ENCODE measurements at regions not wholly inside any gene's neighbourhood (a gene's known extent, or its start where the extent isn't known, plus 50 kb on each side); places are given as distances from the start of the nearest gene placed in this dataset.

GRCh38 chr2:82539280-82539621, 1919.8 kb downstream of the SUCLG1 start:
- H3K9me3 ChIP-seq (replicated peaks; ENCODE audit: control insufficient read depth, insufficient read depth, low read depth, low read length), result no peaks in the 10 kb centered on the region; the same call in 1 of the 2 replicates
- H3K4me1 ChIP-seq (replicated peaks in 1 of 2; ENCODE audit: control insufficient read depth in 2 of 2, insufficient read depth in 2 of 2, low read length in 2 of 2), result no peaks in the 10 kb centered on the region
- no peaks in the 10 kb centered on the region for H3K27me3 ChIP-seq (ENCODE audit: control insufficient read depth in 2 of 2, insufficient read depth in 2 of 2, low read length in 2 of 2)
- FAIRE-seq, result no peak
- no peak overlapping the region for H3K4me2 ChIP-seq (ENCODE audit: insufficient read depth, low read length)
- no TSS peak for BruUV-seq (replicated peaks)
- H3K9me1 ChIP-seq (ENCODE audit: control insufficient read depth, insufficient read depth, low read length), result no peaks in the 10 kb centered on the region
- ChIA-PET POLR2A (no interaction called here), CTCF (ENCODE audit: low intra/inter-chr PET ratio) (no interaction called here)
- intact Hi-C loops (cut with micrococcal nuclease), result no loop called here
- DNase-seq (ENCODE audit: extremely low read depth in 1 of 4, low spot score in 3 of 4), result peak in 1 of 4 experiments; percentile 20
- no peak overlapping the region for H3K9ac ChIP-seq (ENCODE audit: insufficient read depth in 1 of 2, low read depth in 2 of 2, low read length in 2 of 2)
- no peaks in the 10 kb centered on the region for H3K36me3 ChIP-seq (ENCODE audit: control insufficient read depth, insufficient read depth, low read length)
- 0% methylated on average over 3 of the region's 3 CpGs for WGBS (ENCODE audit: insufficient coverage, low coverage, missing lambda C conversion rate)
- ATAC-seq, result no peak
- in situ Hi-C loops (cut with MboI), result no loop called here
- H4K20me1 ChIP-seq (replicated peaks; ENCODE audit: control insufficient read depth, insufficient read depth, low read length), result no peaks in the 10 kb centered on the region
- no peaks in the 10 kb centered on the region for H3K79me2 ChIP-seq (ENCODE audit: control insufficient read depth, insufficient read depth, low read length)
- no peak overlapping the region for H2AFZ ChIP-seq (ENCODE audit: low read depth, low read length)
- H3K27ac ChIP-seq (ENCODE audit: extremely low read depth, low read depth, low read length), result no peak overlapping the region
- no peak overlapping the region for H3K4me3 ChIP-seq
- TF ChIP-seq PBX2 (CRISPR knock-in tag; IDR thresholded peaks at IDR 0.05; ENCODE audit: low read depth), result no peak
- peak; percentile 26; the same call in 1 of the 2 replicates for TF ChIP-seq PBX2 (tag; conservative IDR thresholded peaks at IDR 0.05; ENCODE audit: low read depth)
- TF ChIP-seq ZNF316 (IDR thresholded peaks at IDR 0.05), result peak; percentile 18; the same call in 1 of the 2 replicates
- no peak for TF ChIP-seq ZBTB2 (IDR thresholded peaks at IDR 0.05)
- no peak for TF ChIP-seq ZNF76 (CRISPR knock-in tag; IDR thresholded peaks at IDR 0.05; ENCODE audit: borderline replicate concordance)
- peak; percentile 76 for TF ChIP-seq MAFG (tag; conservative IDR thresholded peaks at IDR 0.05)
- no peak for TF ChIP-seq CC2D1A (IDR thresholded peaks at IDR 0.05)
- TF ChIP-seq FOXM1 (IDR thresholded peaks at IDR 0.05; ENCODE audit: low read depth), result no peak
- TF ChIP-seq FOXM1 (CRISPR knock-in tag; IDR thresholded peaks at IDR 0.05; ENCODE audit: low read depth), result no peak
- TF ChIP-seq FOSL1 (tag; conservative IDR thresholded peaks at IDR 0.05), result no peak
- TF ChIP-seq RAD51 (IDR thresholded peaks at IDR 0.05; ENCODE audit: borderline replicate concordance, low read depth), result no peak
- no peak for TF ChIP-seq TCF15 (CRISPR knock-in tag; IDR thresholded peaks at IDR 0.05)
- TF ChIP-seq CSDE1 (IDR thresholded peaks at IDR 0.05), result no peak
- no peak for TF ChIP-seq SRF (CRISPR knock-in tag; IDR thresholded peaks at IDR 0.05)
- TF ChIP-seq NFE2L1 (tag; IDR thresholded peaks at IDR 0.05; ENCODE audit: borderline replicate concordance, low read depth), result peak; percentile 12; the same call in 1 of the 2 replicates
- TF ChIP-seq TCF7L2 (IDR thresholded peaks at IDR 0.05; ENCODE audit: low read depth, low read length), result no peak
- no peak for TF ChIP-seq XRCC3 (IDR thresholded peaks at IDR 0.05)
- TF ChIP-seq XRCC5 (IDR thresholded peaks at IDR 0.05; ENCODE audit: low read depth, low read length), result no peak
- no peak for TF ChIP-seq NONO (IDR thresholded peaks at IDR 0.05; ENCODE audit: low read depth in 2 of 2, low read length in 1 of 2)
- peak; percentile 38; the same call in 1 of the 2 replicates for TF ChIP-seq NFE2 (IDR thresholded peaks at IDR 0.05; ENCODE audit: low read depth)
- TF ChIP-seq LCOR (CRISPR knock-in tag; IDR thresholded peaks at IDR 0.05), result no peak
- no peak for TF ChIP-seq ZNF121 (CRISPR knock-in tag; conservative IDR thresholded peaks at IDR 0.05)
